Neural progenitor cell (in vitro differentiated cells): ENCODE measurements at regions not wholly inside any gene's neighbourhood (a gene's known extent, or its start where the extent isn't known, plus 50 kb on each side); places are given as distances from the start of the nearest gene placed in this dataset.

Experiments
- CTCF ChIP-seq: fragments of 200-600 bp; sonication (generic); IDR thresholded peaks from 2 replicates; pipeline ENCODE4 v1.5.1; 2017; ENCODE audit warnings: antibody characterized with exemption, mild to moderate bottlenecking
- EZH2 ChIP-seq: fragments of 200-600 bp; sonication (generic); IDR thresholded peaks from 2 replicates; pipeline ENCODE4 v1.6.1; 2017; ENCODE audit warnings: antibody characterized with exemption, mild to moderate bottlenecking, moderate library complexity
- EZH2phosphoT487 ChIP-seq: fragments of 200-600 bp; sonication (generic); IDR thresholded peaks from 2 replicates; pipeline ENCODE4 v1.6.1; 2017; ENCODE audit warnings: antibody characterized with exemption

- TF ChIP-seq CTCF (no peak), EZH2 (no peak), EZH2phosphoT487 (no peak)
Observed at GRCh38 chr2:198525211-198525969, 721.0 kb downstream of the PLCL1 start.
